ENCODE measurements at regions not wholly inside any gene's neighbourhood (a gene's known extent, or its start where the extent isn't known, plus 50 kb on each side); places are given as distances from the start of the nearest gene placed in this dataset.

DNA sequence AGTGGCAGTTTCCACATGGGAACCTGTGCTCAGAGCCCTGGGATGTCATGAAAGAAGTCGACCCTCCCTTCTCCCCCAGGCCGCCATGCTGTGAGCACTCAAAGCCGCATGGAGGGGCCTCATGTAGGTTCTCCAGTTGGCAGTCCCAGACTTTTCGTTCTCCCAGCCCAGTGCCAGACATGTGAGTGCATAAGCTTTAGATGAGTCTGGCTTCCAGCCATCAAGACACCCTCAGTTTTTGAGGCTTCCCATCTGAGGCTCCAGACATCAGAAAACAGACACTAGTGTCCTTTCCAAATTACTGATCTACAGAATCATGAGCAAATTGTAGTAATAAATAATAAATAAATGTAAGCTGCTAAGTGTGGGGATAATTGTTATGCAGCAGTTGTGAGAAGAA is 136.5 kb upstream of the AGBL1 start:
- no peak for TF ChIP-seq ZNF384 (IDR thresholded peaks at IDR 0.05)
- no peak for TF ChIP-seq BHLHE40 (IDR thresholded peaks at IDR 0.05; ENCODE audit: borderline replicate concordance)
- no peak for TF ChIP-seq FOXA1 (IDR thresholded peaks at IDR 0.05)
- TF ChIP-seq, protein P1, sequence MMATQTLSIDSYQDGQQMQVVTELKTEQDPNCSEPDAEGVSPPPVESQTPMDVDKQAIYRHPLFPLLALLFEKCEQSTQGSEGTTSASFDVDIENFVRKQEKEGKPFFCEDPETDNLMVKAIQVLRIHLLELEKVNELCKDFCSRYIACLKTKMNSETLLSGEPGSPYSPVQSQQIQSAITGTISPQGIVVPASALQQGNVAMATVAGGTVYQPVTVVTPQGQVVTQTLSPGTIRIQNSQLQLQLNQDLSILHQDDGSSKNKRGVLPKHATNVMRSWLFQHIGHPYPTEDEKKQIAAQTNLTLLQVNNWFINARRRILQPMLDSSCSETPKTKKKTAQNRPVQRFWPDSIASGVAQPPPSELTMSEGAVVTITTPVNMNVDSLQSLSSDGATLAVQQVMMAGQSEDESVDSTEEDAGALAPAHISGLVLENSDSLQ (IDR thresholded peaks at IDR 0.05) = no peak
- no peak for TF ChIP-seq ELF4 (IDR thresholded peaks at IDR 0.05)
- TF ChIP-seq FOXM1 (IDR thresholded peaks at IDR 0.05; ENCODE audit: borderline replicate concordance) = no peak
- TF ChIP-seq SUZ12 (IDR thresholded peaks at IDR 0.05) = no peak
- no peak for TF ChIP-seq FOXK2 (IDR thresholded peaks at IDR 0.05)

All from HEK293T (cell line).